ENCODE measurements at regions not wholly inside any gene's neighbourhood (a gene's known extent, or its start where the extent isn't known, plus 50 kb on each side); places are given as distances from the start of the nearest gene placed in this dataset.

DNA sequence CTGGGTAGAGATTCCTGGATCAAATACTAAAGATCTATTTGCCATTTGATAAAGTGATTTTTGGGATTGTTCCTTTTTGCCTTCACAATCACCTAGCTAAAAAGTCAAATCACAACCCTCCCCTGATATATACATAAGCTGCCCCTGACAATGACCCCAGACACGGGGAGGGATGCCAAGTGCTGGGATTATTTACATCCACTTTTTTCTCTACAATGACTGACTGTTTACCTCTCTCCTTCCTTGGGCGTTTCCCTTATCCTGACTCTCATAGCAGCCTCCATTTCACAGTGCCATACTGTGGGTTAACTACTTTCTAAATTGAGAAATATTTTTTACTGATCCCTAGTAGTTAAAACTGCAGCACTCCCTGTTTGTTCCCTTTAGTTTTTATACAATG, 150.8 kb upstream of the TMEM170B start:
- no peak for TF ChIP-seq ZFX (IDR thresholded peaks at IDR 0.05; ENCODE audit: borderline replicate concordance)
- TF ChIP-seq, protein P1, sequence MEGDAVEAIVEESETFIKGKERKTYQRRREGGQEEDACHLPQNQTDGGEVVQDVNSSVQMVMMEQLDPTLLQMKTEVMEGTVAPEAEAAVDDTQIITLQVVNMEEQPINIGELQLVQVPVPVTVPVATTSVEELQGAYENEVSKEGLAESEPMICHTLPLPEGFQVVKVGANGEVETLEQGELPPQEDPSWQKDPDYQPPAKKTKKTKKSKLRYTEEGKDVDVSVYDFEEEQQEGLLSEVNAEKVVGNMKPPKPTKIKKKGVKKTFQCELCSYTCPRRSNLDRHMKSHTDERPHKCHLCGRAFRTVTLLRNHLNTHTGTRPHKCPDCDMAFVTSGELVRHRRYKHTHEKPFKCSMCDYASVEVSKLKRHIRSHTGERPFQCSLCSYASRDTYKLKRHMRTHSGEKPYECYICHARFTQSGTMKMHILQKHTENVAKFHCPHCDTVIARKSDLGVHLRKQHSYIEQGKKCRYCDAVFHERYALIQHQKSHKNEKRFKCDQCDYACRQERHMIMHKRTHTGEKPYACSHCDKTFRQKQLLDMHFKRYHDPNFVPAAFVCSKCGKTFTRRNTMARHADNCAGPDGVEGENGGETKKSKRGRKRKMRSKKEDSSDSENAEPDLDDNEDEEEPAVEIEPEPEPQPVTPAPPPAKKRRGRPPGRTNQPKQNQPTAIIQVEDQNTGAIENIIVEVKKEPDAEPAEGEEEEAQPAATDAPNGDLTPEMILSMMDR (IDR thresholded peaks at IDR 0.05) = no peak
- H3K27ac ChIP-seq = no peak overlapping the region

DNA sequence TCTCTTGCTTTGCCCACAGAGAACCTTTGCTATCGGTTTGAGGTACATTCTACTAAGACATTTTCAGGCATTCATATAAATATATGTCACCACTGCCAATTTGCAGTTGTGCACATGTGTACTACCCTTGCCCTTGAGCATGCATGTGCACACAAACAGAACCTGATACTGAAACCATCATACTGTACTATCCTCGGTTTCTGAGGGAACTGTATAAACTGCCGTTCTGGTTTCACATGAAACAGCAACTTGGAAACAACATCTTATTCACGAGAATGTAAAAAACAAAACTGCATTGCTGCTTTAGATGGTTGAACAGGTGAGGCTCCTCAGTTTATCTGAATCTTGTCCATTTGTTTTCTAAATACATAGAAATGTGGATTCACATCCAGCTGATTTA, 151.2 kb upstream of the TMEM170B start:
- TF ChIP-seq, protein P1 (IDR thresholded peaks at IDR 0.05) = no peak
- no peak for TF ChIP-seq ZFX (IDR thresholded peaks at IDR 0.05; ENCODE audit: borderline replicate concordance)
- no peak overlapping the region for H3K27ac ChIP-seq

DNA sequence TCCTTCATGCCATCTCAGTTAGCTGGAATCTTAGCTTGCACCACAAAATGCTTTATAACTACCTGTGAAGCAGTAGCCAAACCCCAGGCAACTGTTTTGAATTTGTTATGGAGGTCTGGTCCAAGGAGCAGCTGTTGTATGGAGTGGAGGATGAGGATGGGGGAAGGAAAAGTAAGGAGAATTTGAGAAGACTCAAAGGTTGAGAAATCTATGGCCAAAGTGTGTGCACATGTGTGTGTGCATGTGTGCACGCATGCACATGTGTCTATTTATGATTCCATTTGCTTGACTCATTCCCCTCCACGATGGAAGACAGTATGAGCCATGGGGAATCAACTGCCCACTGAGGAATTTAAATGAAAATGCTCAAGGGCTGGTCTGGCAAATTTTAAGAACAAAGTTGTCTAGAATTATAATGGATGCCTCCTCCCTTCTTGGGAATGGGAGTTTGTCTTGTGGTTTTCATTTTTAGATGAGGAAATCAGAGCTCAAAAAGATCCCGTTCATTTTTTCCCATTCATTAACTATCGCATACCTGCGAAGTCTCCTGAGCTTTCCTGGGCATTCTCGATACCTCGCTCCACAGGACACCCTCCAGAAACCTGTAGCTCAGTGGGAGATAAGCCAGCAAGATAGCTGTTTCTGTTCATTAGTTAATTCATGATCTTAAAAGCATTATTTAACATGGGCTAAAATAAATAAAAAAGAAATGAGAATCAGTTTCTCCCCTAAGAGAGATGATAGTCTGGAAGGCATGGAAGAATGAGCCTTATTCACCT, 152.3 kb upstream of the NEDD9 start:
- no peak for TF ChIP-seq ZFX (IDR thresholded peaks at IDR 0.05; ENCODE audit: borderline replicate concordance)
- TF ChIP-seq, protein P1 (IDR thresholded peaks at IDR 0.05) = no peak
- H3K27ac ChIP-seq = no peak overlapping the region

DNA sequence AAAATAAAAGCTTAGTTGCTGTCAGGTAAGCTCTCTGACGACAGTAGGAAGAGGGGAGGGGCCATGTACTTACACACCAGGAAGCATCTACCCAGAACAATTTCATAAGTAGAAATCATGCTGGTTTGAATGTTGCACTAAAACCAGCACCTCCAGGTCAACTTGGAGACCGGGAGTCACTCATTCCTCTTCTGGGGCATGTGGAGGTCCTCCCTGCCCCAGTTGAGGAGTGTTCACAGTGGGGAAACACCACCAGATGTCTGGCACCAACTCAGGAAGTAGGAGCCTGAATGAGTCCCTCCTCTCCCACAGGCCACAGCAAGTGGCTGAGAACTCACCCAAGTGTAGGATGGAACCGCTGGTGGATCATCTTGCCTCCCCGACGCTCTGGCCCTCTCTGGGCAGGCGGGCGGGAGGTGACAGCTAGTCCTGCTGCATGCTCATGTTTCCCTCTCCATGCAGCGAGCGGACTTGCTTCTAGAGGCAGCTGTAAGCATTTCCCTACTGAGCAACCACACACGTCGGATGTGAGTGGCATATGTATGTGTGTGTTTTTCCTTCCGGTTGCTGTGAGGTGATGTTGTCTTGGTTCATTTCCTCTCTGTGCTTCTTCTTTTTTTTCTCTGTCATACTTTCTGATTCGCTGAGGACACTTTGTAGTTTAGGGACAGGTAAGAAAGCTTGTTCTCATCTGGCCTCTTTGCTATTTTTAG, 149.5 kb upstream of the NEDD9 start:
- H3K27ac ChIP-seq = no peak overlapping the region
- no peak for TF ChIP-seq ZFX (IDR thresholded peaks at IDR 0.05; ENCODE audit: borderline replicate concordance)
- TF ChIP-seq, protein P1 (IDR thresholded peaks at IDR 0.05) = no peak

DNA sequence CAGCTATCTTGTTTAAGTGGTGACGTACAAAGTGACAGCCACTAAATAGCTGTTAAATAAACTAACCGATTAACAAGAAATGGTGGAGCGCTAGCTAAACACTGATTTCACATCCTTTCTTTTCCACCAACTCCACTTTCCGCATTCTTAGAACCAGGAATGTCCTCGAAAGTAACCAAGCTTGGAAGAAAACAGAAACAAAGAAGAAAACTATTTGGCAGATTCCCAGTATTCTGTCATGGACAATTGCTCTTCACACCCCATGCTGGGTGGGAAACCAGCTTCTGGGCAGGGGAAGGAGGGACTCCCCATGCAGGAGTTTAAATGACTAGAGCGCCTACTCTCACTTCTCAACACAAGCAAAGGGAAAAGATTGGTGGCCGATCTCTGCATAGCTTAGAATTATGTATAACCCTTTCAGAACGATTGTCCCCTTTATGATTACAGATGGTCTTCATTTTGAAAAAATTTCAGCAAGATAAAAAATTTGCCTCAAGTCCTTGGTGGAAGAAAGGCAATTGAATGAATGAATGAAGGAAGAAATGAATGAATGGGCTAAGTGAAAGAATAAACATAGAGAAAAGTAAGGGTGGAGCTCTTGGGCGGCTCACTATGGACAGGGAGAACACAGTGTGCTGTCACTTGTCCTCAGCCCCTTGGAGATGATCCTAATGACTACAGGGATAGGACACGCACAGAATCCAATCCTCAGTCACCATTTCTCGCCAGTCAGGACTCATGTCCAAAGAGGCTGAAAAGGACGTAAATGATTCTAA, 148.7 kb upstream of the NEDD9 start:
- H3K27ac ChIP-seq = no peak overlapping the region
- TF ChIP-seq, protein P1 (IDR thresholded peaks at IDR 0.05) = no peak
- no peak for TF ChIP-seq ZFX (IDR thresholded peaks at IDR 0.05; ENCODE audit: borderline replicate concordance)

DNA sequence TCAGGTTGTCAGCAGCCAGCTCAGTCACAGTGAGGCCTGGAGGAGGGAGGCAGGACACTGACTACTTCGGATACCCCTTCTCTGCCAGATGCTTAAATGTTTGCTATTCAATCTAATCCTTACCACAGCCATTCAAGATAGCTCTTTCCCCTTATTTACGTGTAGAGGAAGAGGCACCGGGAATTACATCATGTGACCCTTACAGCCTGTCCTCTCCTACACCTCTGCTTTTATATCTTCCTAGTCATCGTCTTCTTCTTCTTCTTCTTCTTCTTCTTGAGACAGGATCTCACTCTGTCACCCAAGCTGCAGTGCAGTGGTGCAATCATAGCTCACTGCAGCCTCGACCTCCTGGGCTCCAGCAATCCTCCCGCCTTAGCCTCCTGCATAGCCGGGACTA, 148.1 kb upstream of the NEDD9 start:
- no peak overlapping the region for H3K27ac ChIP-seq
- no peak for TF ChIP-seq ZFX (IDR thresholded peaks at IDR 0.05; ENCODE audit: borderline replicate concordance)
- TF ChIP-seq, protein P1 (IDR thresholded peaks at IDR 0.05) = no peak
